ENCODE measurements at regions not wholly inside any gene's neighbourhood (a gene's known extent, or its start where the extent isn't known, plus 50 kb on each side); places are given as distances from the start of the nearest gene placed in this dataset.
"Not testable (repeated sequence)": the region's sequence is repeated elsewhere in the genome, so short reads cannot be mapped to it uniquely, and the experiment has no call there.

DNA sequence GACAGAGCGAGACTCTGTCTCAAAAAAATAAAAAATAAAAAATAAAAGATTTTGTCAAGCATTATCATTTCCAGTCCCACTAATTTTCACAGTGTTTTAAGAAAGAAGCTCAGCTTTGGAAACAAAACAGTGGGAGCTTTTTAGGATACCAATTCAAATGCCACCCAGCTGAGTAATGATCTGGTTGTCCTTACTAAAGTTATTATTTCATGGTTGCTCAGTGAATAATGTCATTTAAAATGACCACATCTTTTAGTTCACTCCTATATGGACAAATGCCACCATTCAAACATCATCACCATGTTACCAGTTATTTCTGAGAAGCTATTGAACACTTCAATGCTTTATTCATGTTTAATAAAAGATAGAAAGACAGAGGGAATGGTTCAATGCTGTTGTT, 365.0 kb downstream of the CCER1 start:
- no peak for DNase-seq

DNA sequence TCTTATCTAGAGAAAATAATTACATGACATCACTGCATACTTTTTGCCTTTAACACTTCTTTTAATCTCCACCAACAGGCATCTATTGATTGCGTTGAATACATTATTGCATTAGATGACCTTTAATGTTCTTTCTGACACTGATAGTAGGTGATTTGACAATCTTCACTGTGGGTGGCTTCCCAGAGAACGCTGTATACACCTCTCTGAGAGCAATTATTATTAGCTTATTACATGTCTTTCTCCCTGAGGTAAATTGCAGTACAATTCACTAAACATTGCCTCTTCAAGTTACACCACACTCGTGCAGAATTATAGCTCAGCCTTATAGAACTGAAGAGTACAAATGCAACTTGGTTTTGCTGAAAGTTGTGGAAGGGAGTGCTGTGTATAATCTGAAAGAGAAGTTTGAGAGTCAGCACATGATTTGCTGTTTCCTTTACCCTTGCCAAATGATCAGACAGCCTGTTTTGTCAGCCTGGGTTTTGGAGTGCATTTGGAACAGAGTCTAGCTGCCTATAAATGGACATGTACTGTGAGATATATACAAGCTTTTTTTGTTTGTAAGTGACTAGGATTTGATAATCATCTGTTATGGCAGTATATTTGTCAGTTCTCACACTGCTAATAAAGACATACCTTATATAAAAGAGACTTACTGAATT, 369.2 kb downstream of the CCER1 start:
- DNase-seq, result no peak

DNA sequence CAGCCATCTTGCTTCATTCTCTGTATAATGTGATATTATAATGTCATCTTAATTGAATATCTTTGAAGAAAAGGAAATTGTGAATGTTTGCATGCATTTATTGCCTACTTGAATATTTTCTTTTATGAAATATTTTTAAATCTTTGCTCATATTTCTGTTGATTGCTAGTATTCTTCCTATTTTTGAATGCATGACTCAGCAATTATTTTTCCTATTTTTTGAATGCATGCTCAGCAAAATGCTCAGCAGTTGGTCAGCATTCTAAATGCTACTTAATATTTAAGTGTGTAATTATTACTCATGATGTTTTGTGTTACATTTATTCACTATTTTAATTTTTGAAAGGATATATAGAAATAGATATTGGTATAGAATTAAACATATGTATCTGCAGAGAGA, 378.3 kb downstream of the CCER1 start:
- DNase-seq, result no peak

DNA sequence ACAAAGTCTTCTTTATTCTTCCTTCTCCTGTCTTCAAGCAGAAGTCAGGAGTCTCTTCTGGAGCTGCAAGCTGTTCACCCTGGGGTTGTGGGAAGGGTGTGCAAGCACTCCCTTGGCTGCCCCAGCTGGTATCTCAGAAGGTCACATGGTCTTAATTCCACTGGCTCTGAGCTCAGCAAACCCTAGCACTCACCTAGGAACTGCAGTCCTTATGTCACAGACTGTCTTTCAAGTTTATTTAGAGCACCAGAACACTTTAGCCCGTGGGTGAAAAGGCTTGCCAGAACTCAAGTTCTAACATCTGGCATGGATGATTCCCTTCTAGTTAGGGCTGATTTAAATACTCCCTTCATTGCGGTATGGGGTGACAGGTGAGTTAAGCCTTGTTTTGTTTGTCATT, 379.0 kb downstream of the CCER1 start:
- no peak for DNase-seq

DNA sequence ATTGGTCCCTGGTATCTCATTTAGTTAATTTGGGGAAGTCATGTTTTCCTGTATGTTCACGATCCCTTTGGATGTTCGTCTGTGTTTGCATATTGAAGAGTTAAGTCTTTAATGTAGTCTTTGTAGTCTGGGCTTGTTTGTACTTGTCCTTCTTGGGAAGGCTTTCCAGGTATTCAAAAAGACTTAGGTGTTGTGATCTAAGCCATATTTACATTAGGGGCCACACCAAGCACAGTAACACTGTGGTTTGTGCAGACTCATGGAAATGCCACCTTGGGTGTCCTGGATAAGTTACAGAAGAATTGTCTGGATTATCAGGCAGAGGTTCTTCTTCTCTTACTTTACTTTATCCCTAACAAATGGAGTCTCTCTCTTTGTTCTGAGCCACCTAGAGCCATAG, 380.3 kb downstream of the CCER1 start:
- DNase-seq, result no peak

DNA sequence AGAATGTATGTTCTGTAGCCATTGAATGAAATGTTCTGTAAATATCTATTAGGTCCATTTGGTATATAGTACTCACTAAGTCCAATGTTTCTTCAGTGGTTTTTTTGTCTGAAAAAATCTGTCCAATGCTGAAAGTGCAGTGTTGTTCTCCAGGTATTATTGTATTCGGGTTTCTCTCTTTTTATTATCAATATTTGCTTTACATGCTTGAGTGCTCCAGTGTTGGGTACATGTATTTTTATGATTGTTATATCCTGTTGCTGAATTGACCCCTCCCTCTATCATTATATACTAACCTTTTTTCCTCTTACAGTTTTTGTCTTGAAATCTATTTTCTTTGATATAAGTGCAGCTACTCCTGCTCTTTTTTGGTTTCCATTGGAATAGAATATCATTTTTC, 382.2 kb downstream of the CCER1 start:
- no peak for DNase-seq

DNA sequence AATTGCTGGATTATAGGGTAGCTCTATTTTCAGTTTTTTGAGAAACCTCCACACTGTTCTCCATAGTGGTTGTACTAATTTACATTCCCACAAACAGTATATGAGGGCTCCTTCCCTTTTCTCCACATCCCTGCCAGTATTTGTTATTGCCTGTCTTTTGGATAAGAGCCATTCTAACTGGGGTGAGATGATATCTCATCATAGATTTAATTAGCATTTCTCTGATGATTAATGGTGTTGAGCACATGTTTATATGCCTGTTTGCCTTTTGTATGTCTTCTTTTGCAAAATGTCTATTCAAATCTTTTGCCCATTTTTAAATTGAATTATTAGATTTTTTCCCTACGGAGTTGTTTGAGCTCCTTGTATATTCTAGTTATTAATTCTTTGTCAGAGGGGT, 385.3 kb downstream of the CCER1 start:
- no peak for DNase-seq

DNA sequence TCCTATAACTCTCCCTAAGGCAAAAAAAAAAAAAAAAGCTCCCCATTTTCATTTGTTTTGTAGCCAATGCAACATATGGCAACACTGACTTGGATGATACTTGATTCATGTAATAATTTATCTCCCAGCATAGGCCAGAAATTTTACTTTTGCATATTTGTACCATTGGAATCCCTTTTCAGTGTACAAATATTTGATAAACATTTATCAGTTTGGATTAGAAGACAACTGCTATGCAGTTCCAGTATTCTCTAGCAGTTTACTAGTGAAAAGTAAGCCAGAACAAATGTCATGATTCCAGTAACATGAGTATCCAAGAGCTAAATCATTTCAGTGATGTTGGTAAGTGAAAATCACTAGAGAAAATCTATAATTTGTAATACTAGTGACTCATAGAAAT, 392.3 kb downstream of the CCER1 start:
- DNase-seq, result no peak

DNA sequence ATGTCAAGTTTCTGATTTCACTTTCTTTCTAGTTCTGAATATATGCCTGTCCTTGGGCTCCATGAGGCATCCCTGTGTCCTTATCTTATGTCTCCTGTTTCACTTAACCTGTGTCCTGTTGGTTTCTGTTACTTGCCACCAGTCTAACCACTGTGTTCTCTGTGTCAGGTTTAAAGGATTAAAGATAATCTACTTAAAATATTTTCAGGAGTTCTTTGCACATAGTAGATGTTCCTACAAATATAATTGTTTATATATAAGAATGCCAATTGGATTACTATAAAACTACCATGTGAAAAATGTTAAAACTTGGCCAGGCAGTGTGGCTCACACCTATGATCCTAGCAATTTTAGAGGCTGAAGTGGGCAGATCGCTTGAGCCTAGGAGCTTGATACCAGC, 406.4 kb downstream of the CCER1 start:
- DNase-seq, result no peak

DNA sequence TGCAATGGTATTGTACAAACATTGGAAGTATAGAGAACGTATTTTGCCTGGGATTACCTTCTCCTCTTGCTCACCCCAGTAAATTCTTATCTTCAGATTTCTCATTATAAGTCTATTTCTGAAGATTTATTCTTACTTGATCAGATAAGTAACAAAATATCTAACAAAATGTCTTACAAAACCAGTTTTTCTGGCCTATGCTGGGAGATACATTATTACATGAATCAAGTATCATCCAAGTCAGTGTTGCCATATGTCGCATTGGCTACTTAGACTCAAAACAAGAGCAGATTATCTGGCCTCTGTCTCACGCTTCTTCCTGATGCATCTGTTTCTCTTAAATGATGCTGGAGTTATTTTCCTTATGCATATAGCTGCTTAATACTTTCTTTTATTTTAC, 408.5 kb downstream of the CCER1 start:
- no peak for DNase-seq

DNA sequence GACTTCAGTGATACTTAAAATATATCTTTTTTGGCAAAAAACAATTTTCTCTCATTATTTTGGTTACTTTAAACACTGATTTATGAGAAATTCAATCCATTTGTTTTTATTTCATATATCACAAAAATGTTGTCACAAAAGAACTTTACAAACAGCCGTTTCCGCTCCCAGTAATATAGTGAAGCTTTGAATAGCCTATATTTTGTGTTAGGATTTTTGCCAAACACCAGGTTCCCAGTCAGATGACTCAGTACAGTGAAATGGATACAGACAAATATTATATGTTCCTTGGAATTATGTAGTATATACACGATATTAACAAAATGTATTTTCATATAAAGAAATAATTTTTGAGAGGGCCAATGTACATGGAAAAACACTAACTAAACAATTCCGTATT, 411.1 kb downstream of the CCER1 start:
- no peak for DNase-seq

DNA sequence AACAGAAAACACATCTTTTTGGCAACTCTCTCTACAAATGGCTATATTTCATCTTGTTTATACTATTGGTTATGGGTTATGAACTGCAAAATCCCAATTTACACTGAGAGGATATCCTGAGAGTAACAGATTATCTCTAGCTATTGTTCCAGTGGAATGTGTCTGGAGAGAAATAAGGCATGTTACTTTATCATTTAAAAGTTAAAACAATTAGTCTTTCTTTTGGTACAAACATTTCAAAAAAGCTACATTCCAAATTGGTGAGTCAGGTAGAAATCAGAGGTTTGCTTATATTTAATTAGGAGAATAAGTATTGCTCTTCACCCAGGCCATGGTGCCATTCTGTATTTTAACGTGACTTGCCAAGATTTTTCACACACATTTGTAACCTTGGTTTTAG, 411.6 kb downstream of the CCER1 start:
- no peak for DNase-seq

DNA sequence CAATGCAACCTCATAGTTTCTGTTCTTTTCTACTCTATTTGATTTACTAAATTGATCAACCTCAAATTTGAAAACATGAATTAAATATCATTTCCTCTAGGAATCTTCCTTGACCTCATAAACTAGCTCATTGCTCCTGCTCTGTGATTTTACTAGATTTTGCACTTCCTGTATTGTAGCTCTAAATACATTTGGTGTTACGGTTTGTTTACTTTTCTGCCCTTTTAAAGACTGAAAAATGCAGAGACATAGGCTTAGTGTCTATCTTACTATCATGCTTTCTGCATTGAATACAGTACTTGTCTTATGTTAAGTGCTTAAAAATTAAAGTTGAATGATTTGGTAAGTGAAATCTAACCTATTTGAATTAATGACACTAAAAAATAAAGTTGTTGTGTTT, 412.1 kb downstream of the CCER1 start:
- DNase-seq, result not testable (repeated sequence)

DNA sequence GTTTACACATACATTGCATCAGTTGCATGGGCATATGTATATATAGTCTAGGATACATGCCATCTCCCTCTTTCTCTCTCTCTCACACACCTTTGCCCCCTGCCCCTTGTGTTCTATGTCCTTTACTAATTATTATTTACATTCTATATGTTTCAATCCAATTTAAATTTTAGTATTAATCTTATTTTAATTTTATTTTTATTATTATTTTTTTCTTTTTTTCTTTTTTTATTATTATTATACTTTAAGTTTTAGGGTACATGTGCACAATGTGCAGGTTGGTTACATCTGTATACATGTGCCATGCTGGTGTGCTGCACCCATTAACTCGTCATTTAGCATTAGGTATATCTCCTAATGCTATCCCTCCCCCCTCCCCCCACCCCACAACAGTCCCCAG, 421.1 kb downstream of the CCER1 start:
- DNase-seq, result not testable (repeated sequence)

DNA sequence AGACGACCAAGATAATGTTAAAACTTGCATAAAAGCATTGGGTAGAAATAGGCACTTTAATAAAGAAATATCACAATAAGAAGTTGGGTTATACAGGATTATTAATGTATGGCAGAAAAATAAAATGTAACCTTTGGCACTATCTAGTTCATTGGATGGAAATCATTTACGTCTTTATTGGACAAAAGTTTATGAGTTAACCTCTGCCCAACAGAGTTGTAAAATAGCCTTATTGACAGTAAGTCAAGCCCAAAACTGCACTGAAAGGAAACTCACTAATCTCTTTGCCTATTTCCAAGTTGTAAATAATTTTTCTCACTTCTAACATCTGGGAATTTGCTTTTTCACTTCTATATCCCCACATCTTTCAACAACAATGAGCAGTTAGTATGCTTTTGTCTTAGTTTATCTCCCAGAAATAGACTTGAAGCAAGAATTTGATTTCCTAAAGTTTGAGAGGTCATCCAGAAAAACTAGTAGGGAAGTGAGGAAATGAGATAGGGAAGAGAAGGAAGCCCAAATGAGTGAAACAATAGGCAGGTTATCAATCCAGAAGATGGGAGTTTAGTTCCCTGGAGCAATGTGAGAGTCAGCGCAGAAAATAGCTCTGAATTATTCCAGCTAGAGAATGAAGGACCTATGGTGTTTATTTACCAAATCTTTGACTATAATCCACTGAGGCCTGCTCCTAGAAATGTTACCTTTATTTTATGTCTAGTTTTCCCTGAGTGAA, 434.8 kb downstream of the CCER1 start:
- no peak for DNase-seq

DNA sequence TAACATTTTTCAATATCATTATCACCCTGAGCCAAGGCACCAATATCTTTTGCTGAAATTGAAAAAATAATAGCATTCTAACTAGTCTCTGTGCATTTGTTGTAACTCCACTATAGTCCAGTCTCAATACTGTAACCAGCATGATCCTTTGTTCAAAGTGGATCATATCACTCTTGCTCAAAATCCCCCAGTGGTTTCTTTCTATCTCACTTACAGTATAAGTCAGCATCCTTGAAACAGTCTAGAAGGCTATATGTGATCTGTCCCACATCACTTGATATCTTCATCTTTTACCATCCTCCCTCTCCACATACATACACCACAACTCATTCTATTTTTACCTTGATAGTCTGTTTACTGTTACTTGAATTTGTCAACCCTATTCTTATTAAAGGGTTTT, 435.7 kb downstream of the CCER1 start:
- DNase-seq, result no peak

DNA sequence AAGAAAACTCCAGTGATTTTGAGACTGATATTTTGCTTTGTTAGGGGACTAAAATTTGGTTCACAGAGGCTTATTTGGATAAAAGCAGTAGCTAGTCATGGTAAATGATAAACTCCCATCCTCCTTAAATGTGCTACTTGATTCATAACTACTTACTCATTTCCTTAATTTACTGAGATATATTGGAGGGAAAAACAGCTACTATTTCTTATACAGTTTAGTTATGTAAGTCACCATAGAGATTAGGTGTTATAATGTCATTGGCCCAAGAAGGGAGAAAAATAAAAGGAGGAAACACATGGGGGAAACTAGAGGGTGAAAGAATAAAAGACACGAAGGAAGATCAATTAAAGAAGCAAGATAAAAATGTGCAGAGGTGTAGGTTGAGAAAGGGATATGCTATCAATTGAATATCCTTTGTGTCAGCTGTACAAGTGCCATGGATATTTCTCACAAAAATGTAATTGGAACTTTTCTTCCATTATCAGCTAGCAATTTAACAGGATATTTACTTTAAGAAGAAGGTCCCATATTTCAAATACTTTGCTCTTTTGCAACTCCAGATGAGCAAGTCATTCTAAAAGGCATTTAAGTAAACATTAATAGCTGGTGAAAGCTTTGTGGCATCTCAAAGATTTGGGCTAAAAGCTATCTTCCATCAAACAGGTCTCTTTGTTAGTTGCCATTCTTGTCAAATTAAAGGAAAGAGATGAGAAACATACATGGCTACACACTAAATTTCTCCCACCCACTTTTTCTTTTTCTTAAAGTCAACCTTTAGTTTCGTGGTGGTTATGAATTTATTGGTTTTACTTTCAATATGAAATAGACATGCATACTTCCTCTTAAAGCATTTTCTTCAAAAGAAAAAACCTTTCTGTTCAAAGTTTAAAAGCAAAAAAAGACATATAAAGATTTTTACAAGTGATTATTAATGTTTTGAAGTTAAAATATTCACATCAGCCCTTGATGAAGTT, 439.5 kb downstream of the CCER1 start:
- DNase-seq, result no peak

DNA sequence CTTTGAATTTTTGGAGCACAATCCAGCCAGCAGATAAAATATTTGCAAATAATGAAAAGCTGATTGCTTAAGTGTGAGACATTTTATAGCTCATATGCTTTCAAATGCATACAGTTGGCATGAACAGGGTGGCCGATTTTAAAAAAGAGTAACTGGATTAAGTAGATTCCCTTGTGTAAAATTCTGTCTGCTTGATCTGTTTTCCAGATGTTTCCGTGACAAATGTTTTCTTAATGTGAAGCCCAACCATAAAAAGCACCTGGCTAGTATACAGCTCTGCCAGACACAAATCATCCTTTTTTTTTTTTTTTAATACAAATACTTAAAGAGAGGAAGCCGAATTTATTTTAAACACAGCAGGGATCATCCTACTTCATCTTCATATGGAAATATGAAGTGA, 440.7 kb downstream of the CCER1 start:
- no peak for DNase-seq

DNA sequence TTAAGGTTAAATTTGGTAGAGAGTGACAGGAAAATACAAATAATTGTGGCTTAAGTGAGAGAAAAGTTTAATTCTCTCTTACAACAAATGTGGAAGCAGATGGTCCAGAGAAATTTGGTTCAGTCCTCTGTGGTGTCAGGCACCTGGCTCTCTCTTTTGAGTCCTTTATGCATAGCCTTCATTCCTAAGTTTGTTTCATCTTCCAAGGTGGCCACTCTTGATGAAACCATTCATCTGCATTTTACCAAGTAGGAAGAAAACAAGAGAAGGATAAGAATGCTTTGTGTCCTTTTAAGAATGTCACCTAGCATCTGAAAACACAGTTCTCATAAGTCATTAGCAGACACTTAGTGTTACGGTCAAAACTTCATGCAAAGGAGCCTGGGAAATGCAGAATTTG, 442.5 kb downstream of the CCER1 start:
- no peak for DNase-seq

DNA sequence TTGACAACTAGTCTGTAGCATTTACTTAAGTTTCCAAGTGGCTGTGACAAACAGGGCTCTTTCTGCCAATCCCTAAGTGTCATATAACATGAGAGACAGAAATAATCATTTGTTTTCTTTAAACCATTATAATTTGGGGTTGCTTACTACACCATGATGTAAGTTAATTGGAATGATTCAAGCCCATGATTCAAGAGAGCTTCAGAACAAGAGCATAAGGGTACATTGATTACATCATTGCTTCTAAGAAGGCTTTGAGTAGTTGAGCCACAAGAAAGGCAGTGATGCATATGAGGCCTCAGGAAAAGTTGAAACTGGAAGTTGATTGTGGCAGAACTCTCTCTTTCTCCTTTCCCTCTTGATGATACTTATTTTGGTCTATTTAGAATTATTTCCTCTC, 444.0 kb downstream of the CCER1 start:
- DNase-seq, result no peak

DNA sequence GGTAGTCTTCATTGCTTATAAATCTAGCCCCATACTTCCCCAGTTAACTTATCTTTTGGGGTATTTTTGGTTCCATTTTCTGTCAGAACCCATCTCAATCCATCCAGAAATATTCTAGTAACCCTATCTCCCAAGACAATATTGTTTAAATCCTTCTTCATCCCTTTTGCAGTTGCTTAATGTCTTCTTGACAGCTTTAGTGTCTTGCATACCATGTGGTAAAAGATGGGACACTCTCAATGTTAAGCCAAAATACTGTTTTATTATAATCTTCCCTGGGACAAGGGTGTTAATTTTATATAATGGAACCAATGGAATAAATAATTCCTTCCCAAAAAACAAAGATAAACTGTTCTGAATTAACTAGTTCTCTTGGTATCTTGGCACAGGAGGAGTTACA, 450.2 kb downstream of the CCER1 start:
- DNase-seq, result no peak

DNA sequence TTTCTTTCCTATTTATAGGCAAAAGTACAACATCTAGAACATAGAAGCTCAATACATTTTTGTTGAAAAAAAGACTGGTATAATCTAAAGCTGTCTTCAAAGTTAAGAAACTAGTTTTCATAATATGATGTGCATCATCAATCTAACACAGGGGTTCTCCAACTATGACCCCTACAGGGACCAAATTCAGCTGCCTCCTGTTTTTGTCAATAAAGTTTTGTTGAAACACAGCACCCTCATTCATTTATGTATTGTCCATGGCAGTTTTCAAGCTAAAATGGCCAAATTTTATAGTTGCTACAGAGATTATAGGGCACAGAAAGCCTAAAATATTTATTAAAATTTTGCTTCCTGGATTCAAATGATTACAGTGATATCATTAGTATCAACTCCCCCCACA, 452.9 kb downstream of the CCER1 start:
- no peak for DNase-seq

DNA sequence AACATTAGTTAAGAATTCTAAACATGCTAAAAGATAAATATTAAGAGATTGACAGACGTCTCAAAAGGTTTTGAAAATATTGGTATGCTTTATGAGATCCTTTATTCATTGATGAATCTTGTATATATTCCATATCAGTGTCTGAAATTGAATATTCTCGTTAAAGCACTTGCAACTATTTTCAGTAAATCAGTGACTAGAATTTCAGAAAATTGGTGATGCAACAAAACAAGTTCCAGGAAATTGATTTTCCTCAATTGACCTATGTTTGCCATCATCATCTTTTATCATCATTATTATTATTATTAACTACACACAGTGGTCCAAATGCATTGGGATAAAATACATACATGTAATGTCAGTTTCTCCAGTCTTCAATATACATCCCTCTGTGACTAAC, 453.6 kb downstream of the CCER1 start:
- no peak for DNase-seq

DNA sequence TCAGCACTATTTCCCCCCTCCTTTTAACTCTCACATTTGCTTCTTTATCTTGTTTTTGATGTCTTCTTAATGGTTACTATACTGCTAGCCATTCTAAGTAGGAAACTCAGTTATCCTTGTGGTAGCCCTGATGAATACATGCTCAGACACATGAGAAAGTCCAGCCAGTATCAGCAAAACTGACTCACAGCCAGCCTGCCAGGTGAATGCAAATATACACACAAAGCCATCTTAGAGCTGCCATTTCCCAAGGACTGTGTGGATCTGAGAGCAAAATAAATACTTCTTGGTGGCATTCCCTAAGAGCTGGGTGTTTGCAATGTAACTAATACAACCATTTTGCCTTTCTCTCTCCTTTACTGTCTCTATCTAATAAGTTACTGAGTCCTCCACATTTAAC, 455.2 kb downstream of the CCER1 start:
- DNase-seq, result no peak

Data from GOT3 (cell line).